ENCODE measurements at regions not wholly inside any gene's neighbourhood (a gene's known extent, or its start where the extent isn't known, plus 50 kb on each side); places are given as distances from the start of the nearest gene placed in this dataset.
"Not testable (repeated sequence)": the region's sequence is repeated elsewhere in the genome, so short reads cannot be mapped to it uniquely, and the experiment has no call there.

DNA sequence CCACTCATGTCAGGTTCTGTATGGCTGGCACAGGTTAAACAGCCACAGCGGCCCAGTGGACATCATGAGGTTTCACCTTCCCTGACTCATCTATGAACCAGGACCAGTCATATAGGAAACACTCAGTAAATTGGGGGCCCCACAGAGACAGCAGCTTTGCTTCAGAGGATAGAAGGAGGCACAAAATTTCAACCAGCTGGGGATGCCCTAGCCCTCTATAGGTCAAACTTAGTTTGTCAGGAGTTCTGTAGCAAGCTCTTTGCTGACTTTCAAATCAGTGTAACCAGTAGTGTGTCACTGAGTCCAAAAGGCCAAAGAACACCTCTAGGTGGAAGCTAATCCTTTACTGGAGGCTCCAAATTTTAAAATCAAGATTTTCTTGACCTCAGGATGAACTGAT is 4157.8 kb upstream of the TPTE start:
- H3K4me1 ChIP-seq (ENCODE audit: control insufficient read depth, low read depth, low read length); H3K79me2 ChIP-seq (ENCODE audit: control insufficient read depth, insufficient read depth, low read length); H3K56ac ChIP-seq (ENCODE audit: low read length); H4K5ac ChIP-seq (ENCODE audit: low read length); H3K23ac ChIP-seq (ENCODE audit: low read length); H3K27me3 ChIP-seq (ENCODE audit: insufficient read depth, low read length, poor library complexity); H3K18ac ChIP-seq (ENCODE audit: low read length); H2BK15ac ChIP-seq (replicated peaks; ENCODE audit: low read depth); H3K4me3 ChIP-seq (ENCODE audit: low read length); H3K27ac ChIP-seq (ENCODE audit: low read depth, low read length); H2BK5ac ChIP-seq (ENCODE audit: low read length); H3K4ac ChIP-seq (ENCODE audit: low read depth, low read length); H3K79me1 ChIP-seq (ENCODE audit: low read length); H2AK5ac ChIP-seq (ENCODE audit: low read length); H3K36me3 ChIP-seq (ENCODE audit: control insufficient read depth, insufficient read depth, low read length); H2BK120ac ChIP-seq (ENCODE audit: low read depth, low read length); H3K9ac ChIP-seq (ENCODE audit: low read length); H3K4me2 ChIP-seq (ENCODE audit: low read length); H4K8ac ChIP-seq (ENCODE audit: low read depth, low read length); DNase-seq: not testable (repeated sequence)
- no CpG with 5 or more reads among the region's 1 CpG for WGBS (ENCODE audit: extremely low coverage, insufficient coverage, low lambda C conversion rate)

DNA sequence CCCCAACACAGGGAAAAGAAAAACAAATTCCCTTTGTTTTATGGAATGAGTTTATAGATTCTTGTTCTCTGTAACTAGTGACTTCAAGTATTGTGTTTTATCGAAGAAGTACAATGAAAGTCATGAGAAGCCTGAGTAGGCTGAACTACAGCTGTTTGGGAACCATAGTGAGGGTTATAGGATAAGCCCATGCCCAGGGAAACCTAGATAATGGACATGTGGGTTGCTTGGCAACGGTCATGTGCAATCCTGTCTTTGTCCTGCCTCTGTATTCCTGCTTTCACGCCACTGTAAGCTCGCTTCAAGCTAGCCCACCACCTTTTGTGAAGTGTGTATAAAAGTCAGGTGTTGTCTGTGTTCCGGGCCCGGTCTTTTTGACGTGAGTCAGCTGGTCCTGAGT is 4152.6 kb upstream of the TPTE start:
- H3K18ac ChIP-seq (ENCODE audit: low read length); H2AK5ac ChIP-seq (ENCODE audit: low read length); H3K23ac ChIP-seq (ENCODE audit: low read length); H3K4me3 ChIP-seq (ENCODE audit: low read length); H3K79me2 ChIP-seq (ENCODE audit: control insufficient read depth, insufficient read depth, low read length); H3K27me3 ChIP-seq (ENCODE audit: insufficient read depth, low read length, poor library complexity); H2BK120ac ChIP-seq (ENCODE audit: low read depth, low read length); H3K4me1 ChIP-seq (ENCODE audit: control insufficient read depth, low read depth, low read length); H4K5ac ChIP-seq (ENCODE audit: low read length); H2BK5ac ChIP-seq (ENCODE audit: low read length); H3K79me1 ChIP-seq (ENCODE audit: low read length); H3K4ac ChIP-seq (ENCODE audit: low read depth, low read length); H3K27ac ChIP-seq (ENCODE audit: low read depth, low read length); H4K8ac ChIP-seq (ENCODE audit: low read depth, low read length); H2BK15ac ChIP-seq (replicated peaks; ENCODE audit: low read depth); H3K36me3 ChIP-seq (ENCODE audit: control insufficient read depth, insufficient read depth, low read length): not testable (repeated sequence)
- WGBS (ENCODE audit: extremely low coverage, insufficient coverage, low lambda C conversion rate) = no CpG with 5 or more reads among the region's 7 CpGs
- Histone ChIP-seq H3K4me2 (ENCODE audit: low read length) (peak overlapping the region; percentile 32), H3K56ac (ENCODE audit: low read length) (peak overlapping the region; percentile 62), H3K9ac (ENCODE audit: low read length) (peak overlapping the region; percentile 43)
- DNase-seq = peak; percentile 59

DNA sequence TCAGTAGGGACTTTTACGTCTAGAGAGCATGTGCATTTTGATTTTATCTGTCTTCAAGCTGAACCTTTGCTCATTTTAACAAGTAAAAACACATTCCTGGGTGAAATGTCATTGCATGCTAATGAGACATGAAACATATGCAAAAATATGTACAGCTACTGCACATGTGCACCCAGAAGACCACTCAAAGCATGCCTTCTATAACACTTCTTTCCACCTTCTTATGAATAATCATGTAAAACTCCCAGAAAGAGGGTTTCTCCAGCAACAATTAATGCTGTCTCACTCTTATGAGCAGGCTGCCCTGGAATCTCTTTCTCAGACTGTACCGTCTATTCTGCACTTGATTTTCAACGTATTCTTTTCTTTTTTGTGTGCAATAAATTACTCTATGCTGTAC is 4148.1 kb upstream of the TPTE start:
- not testable (repeated sequence) for H3K4ac ChIP-seq (ENCODE audit: low read depth, low read length); H3K4me3 ChIP-seq (ENCODE audit: low read length); H2BK15ac ChIP-seq (replicated peaks; ENCODE audit: low read depth); H3K23ac ChIP-seq (ENCODE audit: low read length); H3K56ac ChIP-seq (ENCODE audit: low read length); H3K4me2 ChIP-seq (ENCODE audit: low read length); H3K4me1 ChIP-seq (ENCODE audit: control insufficient read depth, low read depth, low read length); H4K5ac ChIP-seq (ENCODE audit: low read length); H3K27ac ChIP-seq (ENCODE audit: low read depth, low read length); H3K79me2 ChIP-seq (ENCODE audit: control insufficient read depth, insufficient read depth, low read length); DNase-seq; H2AK5ac ChIP-seq (ENCODE audit: low read length); H3K9ac ChIP-seq (ENCODE audit: low read length); H3K36me3 ChIP-seq (ENCODE audit: control insufficient read depth, insufficient read depth, low read length); H3K79me1 ChIP-seq (ENCODE audit: low read length); H3K27me3 ChIP-seq (ENCODE audit: insufficient read depth, low read length, poor library complexity); H4K8ac ChIP-seq (ENCODE audit: low read depth, low read length); H2BK5ac ChIP-seq (ENCODE audit: low read length); H3K18ac ChIP-seq (ENCODE audit: low read length); H2BK120ac ChIP-seq (ENCODE audit: low read depth, low read length)
- no CpG with 5 or more reads among the region's 3 CpGs for WGBS (ENCODE audit: extremely low coverage, insufficient coverage, low lambda C conversion rate)

DNA sequence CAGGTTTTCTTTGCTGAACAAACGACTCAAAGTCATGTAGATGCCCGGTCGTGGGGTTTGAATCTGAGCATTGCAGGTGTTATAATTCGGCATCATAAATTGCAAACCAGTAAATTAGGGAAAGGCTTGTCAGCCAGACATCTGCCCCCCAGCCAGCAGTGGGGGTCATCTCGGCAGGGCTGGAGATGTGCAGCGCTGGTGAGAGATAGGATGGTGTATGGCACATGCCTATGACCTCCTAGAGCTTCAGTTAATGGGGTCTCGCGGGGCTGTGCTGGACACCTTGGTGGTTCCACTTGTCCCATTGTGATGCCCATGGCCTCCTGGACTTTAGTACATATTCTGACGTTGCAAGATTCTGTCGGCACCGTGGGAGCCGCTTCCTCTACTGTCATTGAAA is 4147.2 kb upstream of the TPTE start:
- not testable (repeated sequence) for H3K4me2 ChIP-seq (ENCODE audit: low read length); H2BK5ac ChIP-seq (ENCODE audit: low read length); H2AK5ac ChIP-seq (ENCODE audit: low read length); H3K56ac ChIP-seq (ENCODE audit: low read length); H3K27ac ChIP-seq (ENCODE audit: low read depth, low read length); H3K79me1 ChIP-seq (ENCODE audit: low read length); H3K4ac ChIP-seq (ENCODE audit: low read depth, low read length); H3K79me2 ChIP-seq (ENCODE audit: control insufficient read depth, insufficient read depth, low read length); H2BK15ac ChIP-seq (replicated peaks; ENCODE audit: low read depth); H3K27me3 ChIP-seq (ENCODE audit: insufficient read depth, low read length, poor library complexity); H3K4me1 ChIP-seq (ENCODE audit: control insufficient read depth, low read depth, low read length); H2BK120ac ChIP-seq (ENCODE audit: low read depth, low read length); H4K8ac ChIP-seq (ENCODE audit: low read depth, low read length); H3K23ac ChIP-seq (ENCODE audit: low read length); H3K4me3 ChIP-seq (ENCODE audit: low read length); H3K36me3 ChIP-seq (ENCODE audit: control insufficient read depth, insufficient read depth, low read length); H3K9ac ChIP-seq (ENCODE audit: low read length); H4K5ac ChIP-seq (ENCODE audit: low read length); H3K18ac ChIP-seq (ENCODE audit: low read length)
- no CpG with 5 or more reads among the region's 12 CpGs for WGBS (ENCODE audit: extremely low coverage, insufficient coverage, low lambda C conversion rate)
- DNase-seq = peak; percentile 1

DNA sequence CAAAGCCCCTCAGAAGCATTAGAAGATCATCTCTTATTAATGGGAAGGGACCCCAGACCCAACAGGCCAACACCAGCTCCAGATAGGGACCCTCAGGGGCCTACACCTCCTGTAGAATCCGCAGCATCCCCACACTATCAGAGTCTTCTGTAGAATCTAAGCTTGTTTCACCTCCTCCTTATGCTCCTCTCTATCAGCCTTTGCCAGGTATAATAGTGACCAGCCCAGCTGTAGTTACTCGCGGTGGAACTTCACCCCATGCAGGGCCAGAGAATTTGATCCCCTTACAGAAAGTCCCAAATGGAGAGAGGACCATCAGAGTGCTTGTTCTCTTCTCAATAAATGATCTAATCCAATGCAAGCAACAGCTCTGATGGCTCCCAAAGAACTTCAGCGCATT is 4146.5 kb upstream of the TPTE start:
- H2BK15ac ChIP-seq (replicated peaks; ENCODE audit: low read depth); H2BK5ac ChIP-seq (ENCODE audit: low read length); H2AK5ac ChIP-seq (ENCODE audit: low read length); H3K27me3 ChIP-seq (ENCODE audit: insufficient read depth, low read length, poor library complexity); H3K18ac ChIP-seq (ENCODE audit: low read length); H3K23ac ChIP-seq (ENCODE audit: low read length); H2BK120ac ChIP-seq (ENCODE audit: low read depth, low read length); H3K79me1 ChIP-seq (ENCODE audit: low read length); H4K5ac ChIP-seq (ENCODE audit: low read length); H3K56ac ChIP-seq (ENCODE audit: low read length); H3K36me3 ChIP-seq (ENCODE audit: control insufficient read depth, insufficient read depth, low read length); H3K79me2 ChIP-seq (ENCODE audit: control insufficient read depth, insufficient read depth, low read length); H3K9ac ChIP-seq (ENCODE audit: low read length); H3K4ac ChIP-seq (ENCODE audit: low read depth, low read length); H4K8ac ChIP-seq (ENCODE audit: low read depth, low read length); H3K4me1 ChIP-seq (ENCODE audit: control insufficient read depth, low read depth, low read length); H3K27ac ChIP-seq (ENCODE audit: low read depth, low read length); H3K4me2 ChIP-seq (ENCODE audit: low read length); H3K4me3 ChIP-seq (ENCODE audit: low read length): not testable (repeated sequence)
- DNase-seq = peak; percentile 0
- WGBS (ENCODE audit: extremely low coverage, insufficient coverage, low lambda C conversion rate) = no CpG with 5 or more reads among the region's 4 CpGs

DNA sequence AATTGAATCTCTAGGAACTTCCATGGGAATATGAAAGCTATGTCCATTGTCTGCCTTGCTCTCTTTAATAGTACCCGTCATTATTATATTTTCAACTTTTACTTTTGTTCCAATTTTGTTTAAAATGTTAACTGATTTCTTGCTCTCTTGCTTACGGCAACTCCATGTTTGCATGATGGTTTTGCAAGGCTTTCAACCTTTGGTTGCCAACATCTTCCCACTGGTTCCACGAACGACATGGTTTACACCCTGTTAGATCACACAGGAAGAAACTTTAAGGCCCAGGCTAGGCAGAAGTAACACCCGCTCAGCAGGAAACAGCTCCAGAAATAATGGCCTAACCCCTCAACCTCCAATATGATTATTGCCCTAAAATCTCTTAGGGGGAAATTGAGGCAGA is 4145.6 kb upstream of the TPTE start:
- not testable (repeated sequence) for H3K27ac ChIP-seq (ENCODE audit: low read depth, low read length); DNase-seq; H3K79me2 ChIP-seq (ENCODE audit: control insufficient read depth, insufficient read depth, low read length); H4K8ac ChIP-seq (ENCODE audit: low read depth, low read length); H3K27me3 ChIP-seq (ENCODE audit: insufficient read depth, low read length, poor library complexity); H4K5ac ChIP-seq (ENCODE audit: low read length); H3K4me1 ChIP-seq (ENCODE audit: control insufficient read depth, low read depth, low read length); H3K56ac ChIP-seq (ENCODE audit: low read length); H2BK15ac ChIP-seq (replicated peaks; ENCODE audit: low read depth); H3K36me3 ChIP-seq (ENCODE audit: control insufficient read depth, insufficient read depth, low read length); H3K18ac ChIP-seq (ENCODE audit: low read length); H3K4me3 ChIP-seq (ENCODE audit: low read length); H3K23ac ChIP-seq (ENCODE audit: low read length); H3K4ac ChIP-seq (ENCODE audit: low read depth, low read length); H3K79me1 ChIP-seq (ENCODE audit: low read length); H2BK5ac ChIP-seq (ENCODE audit: low read length); H2AK5ac ChIP-seq (ENCODE audit: low read length); H2BK120ac ChIP-seq (ENCODE audit: low read depth, low read length); H3K4me2 ChIP-seq (ENCODE audit: low read length); H3K9ac ChIP-seq (ENCODE audit: low read length)
- WGBS (ENCODE audit: extremely low coverage, insufficient coverage, low lambda C conversion rate) = no CpG with 5 or more reads among the region's 5 CpGs
